ENCODE measurements at regions not wholly inside any gene's neighbourhood (a gene's known extent, or its start where the extent isn't known, plus 50 kb on each side); places are given as distances from the start of the nearest gene placed in this dataset.

GRCh38 chr18:39607034-39607433 lies 2041.4 kb upstream of the CELF4 start:
- H3K27me3 ChIP-seq (replicated peaks in 2 of 5; ENCODE audit: control insufficient read depth in 4 of 5, insufficient read depth in 5 of 5, low read length in 4 of 5) = no peaks in the 10 kb centered on the region
- POLR2A ChIA-PET = no interaction called here
- 90% methylated on average over 2 of the region's 5 CpGs for WGBS (ENCODE audit: insufficient coverage)
- no peaks in the 10 kb centered on the region for H3K4me1 ChIP-seq (ENCODE audit: control extremely low read depth in 1 of 4, control insufficient read depth in 4 of 4, insufficient read depth in 4 of 4, low read length in 3 of 4)
- no peak overlapping the region for H3K4me3 ChIP-seq (ENCODE audit: control insufficient read depth in 1 of 7, extremely low read depth in 1 of 7, insufficient read depth in 4 of 7, low read depth in 2 of 7, low read length in 6 of 7)
- H3K9me3 ChIP-seq (ENCODE audit: control extremely low read depth in 1 of 5, control insufficient read depth in 4 of 5, insufficient read depth in 2 of 5, low read depth in 1 of 5, low read length in 4 of 5) = no peaks in the 10 kb centered on the region
- CTCF ChIA-PET = no interaction called here
- no peak overlapping the region for H3K27ac ChIP-seq (ENCODE audit: insufficient read depth in 1 of 2, low read depth in 1 of 2, low read length in 2 of 2, poor library complexity in 1 of 2, severe bottlenecking in 2 of 2)
- DNase-seq = no peak
- no peaks in the 10 kb centered on the region for H3K36me3 ChIP-seq (ENCODE audit: control insufficient read depth in 4 of 4, insufficient read depth in 4 of 4, low read length in 3 of 4)

- ChIA-PET POLR2A (no interaction called here), CTCF (no interaction called here)
- peak in 2 of 3 donors; percentile 1 to 3 for DNase-seq
- no peaks in the 10 kb centered on the region for H3K4me1 ChIP-seq (ENCODE audit: control extremely low read depth in 1 of 4, control insufficient read depth in 4 of 4, insufficient read depth in 4 of 4, low read length in 3 of 4)
- H3K9me3 ChIP-seq (ENCODE audit: control extremely low read depth in 1 of 5, control insufficient read depth in 4 of 5, insufficient read depth in 2 of 5, low read depth in 1 of 5, low read length in 4 of 5) = no peaks in the 10 kb centered on the region
- H3K36me3 ChIP-seq (ENCODE audit: control insufficient read depth in 4 of 4, insufficient read depth in 4 of 4, low read length in 3 of 4) = no peaks in the 10 kb centered on the region
- no peak overlapping the region for H3K27ac ChIP-seq (ENCODE audit: insufficient read depth in 1 of 2, low read depth in 1 of 2, low read length in 2 of 2, poor library complexity in 1 of 2, severe bottlenecking in 2 of 2)
- no peak overlapping the region for H3K4me3 ChIP-seq (ENCODE audit: control insufficient read depth in 1 of 7, extremely low read depth in 1 of 7, insufficient read depth in 4 of 7, low read depth in 2 of 7, low read length in 6 of 7)
- no peaks in the 10 kb centered on the region for H3K27me3 ChIP-seq (replicated peaks in 2 of 5; ENCODE audit: control insufficient read depth in 4 of 5, insufficient read depth in 5 of 5, low read length in 4 of 5)
- 100% methylated on average over 3 of the region's 5 CpGs for WGBS (ENCODE audit: insufficient coverage)
These were observed 2039.2 kb upstream of the CELF4 start for GRCh38 chr18:39604836-39605235.

DNA sequence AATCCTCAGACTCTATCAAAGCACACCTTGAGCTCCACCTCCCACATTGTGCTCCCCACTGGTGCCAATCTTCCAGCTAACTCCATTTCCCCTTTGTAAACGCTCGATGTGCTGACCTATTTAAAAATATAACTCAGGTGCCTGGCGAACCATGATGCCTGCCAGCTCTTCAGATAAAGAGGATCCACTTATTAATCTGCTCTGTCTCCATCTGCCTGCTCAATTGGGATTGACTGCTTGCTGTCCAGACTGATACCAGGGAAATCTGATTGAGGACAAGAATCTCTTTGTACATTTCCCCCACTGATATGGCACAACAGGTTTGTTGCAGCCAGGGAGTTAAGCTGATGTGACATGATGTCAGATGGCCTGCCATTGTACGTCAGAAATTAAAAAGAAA lies 2036.5 kb upstream of the CELF4 start:
- WGBS (ENCODE audit: insufficient coverage) = 87% methylated on average over 3 of the region's 4 CpGs
- no peak for DNase-seq
- Histone ChIP-seq H3K4me1 (ENCODE audit: control extremely low read depth in 1 of 4, control insufficient read depth in 4 of 4, insufficient read depth in 4 of 4, low read length in 3 of 4) (peaks cover 0 to 5% (median 0%) of the 10 kb centered on the region in 4 experiments), H3K27ac (ENCODE audit: insufficient read depth in 1 of 2, low read depth in 1 of 2, low read length in 2 of 2, poor library complexity in 1 of 2, severe bottlenecking in 2 of 2) (no peak overlapping the region), H3K4me3 (ENCODE audit: control insufficient read depth in 1 of 7, extremely low read depth in 1 of 7, insufficient read depth in 4 of 7, low read depth in 2 of 7, low read length in 6 of 7) (no peak overlapping the region), H3K9me3 (ENCODE audit: control extremely low read depth in 1 of 5, control insufficient read depth in 4 of 5, insufficient read depth in 2 of 5, low read depth in 1 of 5, low read length in 4 of 5) (no peaks in the 10 kb centered on the region), H3K36me3 (ENCODE audit: control insufficient read depth in 4 of 4, insufficient read depth in 4 of 4, low read length in 3 of 4) (no peaks in the 10 kb centered on the region), H3K27me3 (replicated peaks in 2 of 5; ENCODE audit: control insufficient read depth in 4 of 5, insufficient read depth in 5 of 5, low read length in 4 of 5) (no peaks in the 10 kb centered on the region)
- ChIA-PET POLR2A (no interaction called here), CTCF (no interaction called here)

GRCh38 chr18:39600894-39601293 lies 2035.3 kb upstream of the CELF4 start:
- WGBS (ENCODE audit: insufficient coverage) = 100% methylated on average over 1 of the region's 4 CpGs
- H3K9me3 ChIP-seq (ENCODE audit: control extremely low read depth in 1 of 5, control insufficient read depth in 4 of 5, insufficient read depth in 2 of 5, low read depth in 1 of 5, low read length in 4 of 5) = no peaks in the 10 kb centered on the region
- peaks cover 0 to 9% (median 0%) of the 10 kb centered on the region in 4 experiments for H3K4me1 ChIP-seq (ENCODE audit: control extremely low read depth in 1 of 4, control insufficient read depth in 4 of 4, insufficient read depth in 4 of 4, low read length in 3 of 4)
- no peak overlapping the region for H3K4me3 ChIP-seq (ENCODE audit: control insufficient read depth in 1 of 7, extremely low read depth in 1 of 7, insufficient read depth in 4 of 7, low read depth in 2 of 7, low read length in 6 of 7)
- H3K27me3 ChIP-seq (replicated peaks in 2 of 5; ENCODE audit: control insufficient read depth in 4 of 5, insufficient read depth in 5 of 5, low read length in 4 of 5) = no peaks in the 10 kb centered on the region
- no peak for DNase-seq
- ChIA-PET POLR2A (no interaction called here), CTCF (no interaction called here)
- no peak overlapping the region for H3K27ac ChIP-seq (ENCODE audit: insufficient read depth in 1 of 2, low read depth in 1 of 2, low read length in 2 of 2, poor library complexity in 1 of 2, severe bottlenecking in 2 of 2)
- no peaks in the 10 kb centered on the region for H3K36me3 ChIP-seq (ENCODE audit: control insufficient read depth in 4 of 4, insufficient read depth in 4 of 4, low read length in 3 of 4)

DNA sequence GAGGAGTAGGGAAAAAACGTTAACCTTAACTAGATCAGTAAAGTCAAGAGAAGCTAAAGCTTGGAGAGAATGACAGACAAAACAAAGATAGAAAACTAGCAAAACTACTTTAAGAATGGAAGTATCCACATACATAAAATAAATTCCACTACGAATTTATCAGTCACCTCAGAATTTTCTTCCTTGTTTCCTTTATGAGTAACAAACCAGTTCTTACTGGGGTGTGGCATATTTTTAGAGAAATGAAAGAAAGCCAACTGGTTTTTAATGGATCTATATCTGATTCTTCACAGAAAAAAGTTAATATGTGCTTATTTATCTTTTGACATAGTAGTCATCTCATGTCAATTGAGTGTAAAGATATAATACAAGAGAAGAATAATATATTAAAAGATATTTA lies 2033.7 kb upstream of the CELF4 start:
- no CpG with 5 or more reads among the region's 2 CpGs for WGBS (ENCODE audit: insufficient coverage)
- Histone ChIP-seq H3K36me3 (ENCODE audit: control insufficient read depth in 4 of 4, insufficient read depth in 4 of 4, low read length in 3 of 4) (peaks cover 0 to 3% (median 0%) of the 10 kb centered on the region in 4 experiments), H3K4me3 (ENCODE audit: control insufficient read depth in 1 of 7, extremely low read depth in 1 of 7, insufficient read depth in 4 of 7, low read depth in 2 of 7, low read length in 6 of 7) (no peak overlapping the region), H3K27me3 (replicated peaks in 2 of 5; ENCODE audit: control insufficient read depth in 4 of 5, insufficient read depth in 5 of 5, low read length in 4 of 5) (no peaks in the 10 kb centered on the region), H3K4me1 (ENCODE audit: control extremely low read depth in 1 of 4, control insufficient read depth in 4 of 4, insufficient read depth in 4 of 4, low read length in 3 of 4) (peaks cover 0 to 9% (median 0%) of the 10 kb centered on the region in 4 experiments), H3K9me3 (ENCODE audit: control extremely low read depth in 1 of 5, control insufficient read depth in 4 of 5, insufficient read depth in 2 of 5, low read depth in 1 of 5, low read length in 4 of 5) (peaks cover 0 to 1% (median 0%) of the 10 kb centered on the region in 5 experiments), H3K27ac (ENCODE audit: insufficient read depth in 1 of 2, low read depth in 1 of 2, low read length in 2 of 2, poor library complexity in 1 of 2, severe bottlenecking in 2 of 2) (no peak overlapping the region)
- no peak for DNase-seq
- ChIA-PET CTCF (interaction anchor here (1.0 kb wide), 1 partner anchor 1058 kb away, joined by 3 read pairs; no protein-coding TSS in a partner anchor), POLR2A (no interaction called here)

DNA sequence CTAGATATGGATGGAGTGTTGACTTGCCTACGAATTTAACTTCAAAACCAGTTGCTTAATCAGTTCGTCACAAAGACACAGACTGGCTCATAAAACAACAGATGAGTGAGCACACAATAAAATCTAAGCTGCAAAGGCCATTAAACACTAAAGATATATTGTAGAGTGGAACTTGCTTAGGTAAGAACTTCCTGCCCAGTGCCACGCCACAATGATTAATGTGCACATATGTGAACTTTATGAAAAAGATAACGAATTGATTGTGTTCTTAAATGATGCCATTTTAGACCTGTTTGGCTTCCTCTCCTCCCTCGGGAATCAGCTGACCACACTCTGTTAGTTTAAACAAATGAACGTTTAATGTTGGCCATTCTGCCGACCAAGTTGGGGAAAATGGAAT lies 2031.3 kb upstream of the CELF4 start:
- peaks cover 0 to 3% (median 0%) of the 10 kb centered on the region in 5 experiments for H3K9me3 ChIP-seq (ENCODE audit: control extremely low read depth in 1 of 5, control insufficient read depth in 4 of 5, insufficient read depth in 2 of 5, low read depth in 1 of 5, low read length in 4 of 5)
- H3K27me3 ChIP-seq (replicated peaks in 2 of 5; ENCODE audit: control insufficient read depth in 4 of 5, insufficient read depth in 5 of 5, low read length in 4 of 5) = no peaks in the 10 kb centered on the region
- 19% methylated on average over 2 of the region's 7 CpGs for WGBS (ENCODE audit: insufficient coverage)
- peak; percentile 3 to 42 (median 27) for DNase-seq
- H3K4me1 ChIP-seq (ENCODE audit: control extremely low read depth in 1 of 4, control insufficient read depth in 4 of 4, insufficient read depth in 4 of 4, low read length in 3 of 4) = peaks cover 0 to 9% (median 0%) of the 10 kb centered on the region in 4 experiments
- POLR2A ChIA-PET = no interaction called here
- H3K36me3 ChIP-seq (ENCODE audit: control insufficient read depth in 4 of 4, insufficient read depth in 4 of 4, low read length in 3 of 4) = peaks cover 0 to 3% (median 0%) of the 10 kb centered on the region in 4 experiments
- CTCF ChIA-PET = no interaction called here
- H3K4me3 ChIP-seq (ENCODE audit: control insufficient read depth in 1 of 7, extremely low read depth in 1 of 7, insufficient read depth in 4 of 7, low read depth in 2 of 7, low read length in 6 of 7) = no peak overlapping the region
- no peak overlapping the region for H3K27ac ChIP-seq (ENCODE audit: insufficient read depth in 1 of 2, low read depth in 1 of 2, low read length in 2 of 2, poor library complexity in 1 of 2, severe bottlenecking in 2 of 2)

DNA sequence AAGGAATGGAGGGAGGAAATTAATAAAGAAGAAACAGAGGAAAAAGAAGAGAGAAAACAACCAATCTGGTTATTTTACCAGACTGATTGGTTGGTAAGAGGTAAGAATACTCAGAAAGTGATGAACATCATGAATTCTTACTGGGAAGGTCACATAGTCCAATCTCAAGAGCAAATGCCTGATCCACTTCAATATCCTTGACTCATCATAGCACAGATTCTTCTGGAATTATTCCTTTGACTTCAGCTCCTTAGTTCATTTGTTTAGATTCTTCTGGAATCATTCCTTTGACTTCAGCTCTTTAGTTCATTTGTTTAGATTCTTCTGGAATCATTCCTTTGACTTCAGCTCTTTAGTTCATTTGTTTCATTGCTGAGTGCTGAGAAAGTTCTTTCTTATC lies 2030.6 kb upstream of the CELF4 start:
- Histone ChIP-seq H3K4me3 (ENCODE audit: control insufficient read depth in 1 of 7, extremely low read depth in 1 of 7, insufficient read depth in 4 of 7, low read depth in 2 of 7, low read length in 6 of 7) (no peak overlapping the region), H3K36me3 (ENCODE audit: control insufficient read depth in 4 of 4, insufficient read depth in 4 of 4, low read length in 3 of 4) (peaks cover 0 to 3% (median 0%) of the 10 kb centered on the region in 4 experiments), H3K27me3 (replicated peaks in 2 of 5; ENCODE audit: control insufficient read depth in 4 of 5, insufficient read depth in 5 of 5, low read length in 4 of 5) (no peaks in the 10 kb centered on the region), H3K27ac (ENCODE audit: insufficient read depth in 1 of 2, low read depth in 1 of 2, low read length in 2 of 2, poor library complexity in 1 of 2, severe bottlenecking in 2 of 2) (no peak overlapping the region), H3K9me3 (ENCODE audit: control extremely low read depth in 1 of 5, control insufficient read depth in 4 of 5, insufficient read depth in 2 of 5, low read depth in 1 of 5, low read length in 4 of 5) (peaks cover 0 to 3% (median 0%) of the 10 kb centered on the region in 5 experiments), H3K4me1 (ENCODE audit: control extremely low read depth in 1 of 4, control insufficient read depth in 4 of 4, insufficient read depth in 4 of 4, low read length in 3 of 4) (peaks cover 0 to 9% (median 0%) of the 10 kb centered on the region in 4 experiments)
- DNase-seq = no peak
- POLR2A ChIA-PET = no interaction called here
- CTCF ChIA-PET = no interaction called here
